Hematopoietic multipotent progenitor cell treated with erythropoietin and hydrocortisone succinate and interleukin-3 and kit ligand, for 4 days (in vitro differentiated cells): ENCODE measurements at regions not wholly inside any gene's neighbourhood (a gene's known extent, or its start where the extent isn't known, plus 50 kb on each side); places are given as distances from the start of the nearest gene placed in this dataset.

Source experiments
- DNase-seq: peaks from one replicate; pipeline ENCODE4 v3.0.0-alpha.2; 2015

DNA sequence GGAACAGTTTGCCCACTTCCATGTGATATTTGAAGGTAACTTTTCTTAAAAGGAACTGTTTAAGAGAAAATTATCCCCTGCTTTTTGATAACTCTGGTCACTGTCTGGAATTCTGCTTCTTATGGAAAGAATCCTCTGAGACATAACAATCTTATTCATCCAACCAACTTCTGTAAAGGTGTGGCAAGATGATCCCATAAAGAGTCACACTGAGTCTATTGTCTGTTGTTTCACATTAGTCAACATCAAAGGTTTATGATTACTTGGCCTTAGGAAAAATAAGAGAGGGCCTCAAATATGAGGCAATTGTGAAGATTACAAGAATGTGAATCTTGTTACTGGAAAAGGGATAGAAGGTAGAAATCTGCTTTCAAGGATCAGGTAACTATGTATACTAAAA is 88.0 kb upstream of the MAGEB18 start:
- DNase-seq: no peak

DNA sequence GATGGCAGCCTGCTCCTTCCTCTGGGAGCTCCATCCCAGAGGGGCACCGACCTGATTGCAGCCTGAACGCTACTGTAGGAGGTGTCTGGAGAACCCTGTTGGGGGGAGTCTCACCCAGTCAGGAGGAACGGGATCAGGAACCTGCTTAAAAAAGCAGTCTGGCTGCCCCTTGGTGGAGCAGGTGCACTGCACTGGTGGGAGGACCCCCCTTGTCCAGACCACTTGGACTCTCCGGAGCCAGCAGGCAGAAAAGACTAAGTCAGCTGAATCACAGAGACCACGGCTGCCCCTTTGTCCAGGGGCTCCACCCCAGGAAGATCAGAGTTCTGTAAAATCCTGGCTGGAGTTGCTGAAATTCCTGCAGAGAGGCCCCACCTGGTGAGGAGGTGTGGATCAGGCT is 67.3 kb upstream of the MAGEB18 start:
- no peak for DNase-seq

- no peak for DNase-seq
Observed at GRCh38 chrX:26071618-26072017, 66.5 kb upstream of the MAGEB18 start.

GRCh38 chrX:26083093-26083492 is 55.0 kb upstream of the MAGEB18 start:
- no peak for DNase-seq
